HCT116 (cell line): ENCODE measurements at regions not wholly inside any gene's neighbourhood (a gene's known extent, or its start where the extent isn't known, plus 50 kb on each side); places are given as distances from the start of the nearest gene placed in this dataset.

Experiments used
- ATAC-seq: fragments of 200-7000 bp; cut with Tn5 transposase; 2 replicates; pipeline ENCODE4 v1.9.1; 2020; ENCODE audit warnings: mild to moderate bottlenecking, moderate library complexity
- BruUV-seq: library from RNA; stranded (reverse); fragments of 400-500 nt; replicated peaks from 2 replicates; lab custom pipeline; 2021; lab: Mats Ljungman, UMichigan
- CTCF ChIA-PET: fragments of 300-600 bp; sonication (Branson Sonifier 250); formaldehyde crosslinking; loops from one replicate; lab custom pipeline; 2021; ENCODE audit warnings: antibody characterized with exemption; lab: Charles Lee
- POLR2A ChIA-PET: fragments of 300-600, 350-600 bp; sonication (Branson Sonifier 250); formaldehyde crosslinking; loops from one replicate; lab custom pipeline; 2021; ENCODE audit warnings: antibody characterized with exemption; lab: Charles Lee
- RAD21 ChIA-PET, 2 experiments: fragments of 300-600 bp; sonication (Branson Sonifier 250); formaldehyde crosslinking; loops; one replicate each; lab custom pipeline; 2023; ENCODE audit warnings: low total read pairs in 2 of 2; ENCODE audit not compliant: uncharacterized antibody in 2 of 2, unreplicated experiment in 2 of 2, low non-redundant PET in 1 of 2; lab: Charles Lee
- DNase-seq: peaks from one replicate; pipeline ENCODE4 v3.0.0-alpha.2; 2010; ENCODE audit warnings: low read depth, low spot score
- H2AFZ ChIP-seq: fragments of 200-600 bp; shearing (Covaris generic), sonication (generic); 2 replicates; pipeline ENCODE4 v1.6.1; 2017; ENCODE audit warnings: low read depth, mixed run types, mixed read lengths, antibody characterized with exemption, low read length; ENCODE audit not compliant: poor library complexity, severe bottlenecking
- H3K27ac ChIP-seq: 2 replicates; pipeline ENCODE4 v1.5.1; 2012; ENCODE audit warnings: low read depth, low read length
- H3K27me3 ChIP-seq: fragments of 200-600 bp; sonication (generic); 2 replicates; pipeline ENCODE4 v1.6.1; 2016; ENCODE audit warnings: mixed run types, low read length, mixed read lengths; ENCODE audit not compliant: insufficient read depth
- H3K36me3 ChIP-seq, 2 experiments: fragments of 200-500 bp in 1 of 2; fragments of 200-600 bp in 1 of 2; sonication (Bioruptor generic) in 1 of 2; sonication (generic) in 1 of 2; 2 replicates each; pipeline versions ENCODE4 v1.5.1 to v1.6.1; 2014 to 2016; ENCODE audit warnings: low read length in 2 of 2, inconsistent platforms in 1 of 2, mixed read lengths in 1 of 2, mixed run types in 1 of 2; ENCODE audit not compliant: insufficient read depth in 2 of 2, control insufficient read depth in 1 of 2
- H3K4me1 ChIP-seq, 2 experiments: fragments of 200-600 bp in 1 of 2; sonication (generic) in 1 of 2; 2 replicates each; pipeline versions ENCODE4 v1.5.1 to v1.6.1; 2012 to 2017; ENCODE audit warnings: low read length in 2 of 2, inconsistent platforms in 1 of 2, mild to moderate bottlenecking in 1 of 2, mixed read lengths in 1 of 2, mixed run types in 1 of 2, moderate library complexity in 1 of 2; ENCODE audit not compliant: insufficient read depth in 2 of 2, control insufficient read depth in 1 of 2
- H3K4me2 ChIP-seq: fragments of 200-600 bp; sonication (generic); 2 replicates; pipeline ENCODE4 v1.6.1; 2017; ENCODE audit warnings: mixed run types, low read length, mixed read lengths
- H3K4me3 ChIP-seq, 2 experiments: fragments of 200-600 bp in 1 of 2; sonication (generic) in 1 of 2; replicated peaks in 1 of 2; 2 replicates each; pipeline ENCODE4 v1.5.1; 2011 to 2016; ENCODE audit warnings: low read length in 2 of 2, control low read depth in 1 of 2, low read depth in 1 of 2, mild to moderate bottlenecking in 1 of 2, mixed read lengths in 1 of 2, mixed run types in 1 of 2
- H3K79me2 ChIP-seq: fragments of 200-600 bp; sonication (generic); 2 replicates; pipeline ENCODE4 v1.6.1; 2017; ENCODE audit warnings: mild to moderate bottlenecking, mixed run types, low read length, moderate library complexity, mixed read lengths; ENCODE audit not compliant: insufficient read depth
- H3K9ac ChIP-seq: fragments of 200-600 bp; sonication (generic); 2 replicates; pipeline ENCODE4 v1.6.1; 2016; ENCODE audit warnings: low read length, mixed read lengths
- H3K9me2 ChIP-seq: fragments of 200-600 bp; sonication (generic), shearing (Covaris generic); 2 replicates; pipeline ENCODE4 v1.6.1; 2017; ENCODE audit warnings: mixed run types, mild to moderate bottlenecking, moderate library complexity; ENCODE audit not compliant: insufficient read depth
- H3K9me3 ChIP-seq, 2 experiments: fragments of 200-500 bp in 1 of 2; fragments of 200-600 bp in 1 of 2; sonication (Bioruptor generic) in 1 of 2; sonication (generic) in 1 of 2; 2 replicates each; pipeline ENCODE4 v1.6.1; 2014 to 2017; ENCODE audit warnings: low read length in 2 of 2, mixed read lengths in 2 of 2, inconsistent platforms in 1 of 2, low read depth in 1 of 2, mild to moderate bottlenecking in 1 of 2, mixed run types in 1 of 2, moderate library complexity in 1 of 2; ENCODE audit not compliant: control insufficient read depth in 1 of 2, insufficient read depth in 1 of 2
- H4K20me1 ChIP-seq: fragments of 200-600 bp; sonication (generic), shearing (Covaris generic); 2 replicates; pipeline ENCODE4 v1.6.1; 2017; ENCODE audit warnings: mixed run types, mild to moderate bottlenecking, moderate library complexity; ENCODE audit not compliant: insufficient read depth
- CBX3 ChIP-seq: IDR thresholded peaks from 2 replicates; pipeline ENCODE4 v1.6.1; 2012; ENCODE audit warnings: low read depth
- CTCF ChIP-seq, 3 experiments: fragments of 200-600 bp in 1 of 3; sonication (generic) in 1 of 3; IDR thresholded peaks in 2 of 3; conservative IDR thresholded peaks in 1 of 3; 2 replicates each; pipeline ENCODE4 v1.5.1; 2012 to 2017; ENCODE audit warnings: low read depth in 2 of 3, low read length in 2 of 3, antibody characterized with exemption in 1 of 3, borderline replicate concordance in 1 of 3, control low read depth in 1 of 3, mild to moderate bottlenecking in 1 of 3, mixed read lengths in 1 of 3, mixed run types in 1 of 3, moderate library complexity in 1 of 3; ENCODE audit not compliant: insufficient read depth in 1 of 3
- EGR1 ChIP-seq: IDR thresholded peaks from 2 replicates; pipeline ENCODE4 v1.6.1; 2012; ENCODE audit warnings: low read depth
- EZH2 ChIP-seq: fragments of 200-600 bp; sonication (generic); IDR thresholded peaks from 2 replicates; pipeline ENCODE4 v1.6.1; 2017; ENCODE audit warnings: antibody characterized with exemption, mixed run types
- EZH2phosphoT487 ChIP-seq: fragments of 200-600 bp; IDR thresholded peaks from 2 replicates; pipeline ENCODE4 v1.6.1; 2018; ENCODE audit warnings: antibody characterized with exemption, borderline replicate concordance
- FOSL1 ChIP-seq: IDR thresholded peaks from 2 replicates; pipeline ENCODE4 v1.6.1; 2012; ENCODE audit warnings: low read depth
- POLR2A ChIP-seq: IDR thresholded peaks from 2 replicates; pipeline ENCODE4 v1.7.0; 2011; ENCODE audit warnings: borderline replicate concordance; ENCODE audit not compliant: insufficient read depth, insufficient read length; ENCODE audit errors: extremely low read depth
- POLR2AphosphoS5 ChIP-seq: IDR thresholded peaks from 2 replicates; pipeline ENCODE4 v1.6.1; 2011; ENCODE audit warnings: mild to moderate bottlenecking, low read depth, low read length, moderate library complexity
- RAD21 ChIP-seq: IDR thresholded peaks from 2 replicates; pipeline ENCODE4 v1.6.1; 2012; ENCODE audit warnings: low read depth, mild to moderate bottlenecking
- SIN3A ChIP-seq: IDR thresholded peaks from 2 replicates; pipeline ENCODE4 v1.6.1; 2012; ENCODE audit warnings: low read depth
- SRF ChIP-seq: IDR thresholded peaks from 2 replicates; pipeline ENCODE4 v1.6.1; 2012; ENCODE audit warnings: low read depth
- TCF7L2 ChIP-seq: IDR thresholded peaks from 2 replicates; pipeline ENCODE4 v1.7.0; 2011; ENCODE audit warnings: borderline replicate concordance, inconsistent platforms; ENCODE audit not compliant: insufficient read depth, insufficient read length; ENCODE audit errors: extremely low read depth
- YY1 ChIP-seq: IDR thresholded peaks from 2 replicates; pipeline ENCODE4 v1.6.1; 2011; ENCODE audit warnings: low read length, low read depth, moderate library complexity, mild to moderate bottlenecking; ENCODE audit not compliant: insufficient replicate concordance; ENCODE audit errors: extremely low read depth
- ZFX ChIP-seq: fragments of 450-650 bp; IDR thresholded peaks from 2 replicates; pipeline ENCODE4 v1.6.1; 2017
- intact Hi-C: fragments of 100-400 bp; cut with micrococcal nuclease; formaldehyde crosslinking; loops from 2 replicates; pipeline ENCODE4 v1.10.0; 2022
- TF ChIP-seq, protein P1 (sequence below): IDR thresholded peaks from 2 replicates; pipeline ENCODE4 v1.6.1; 2012
- TF ChIP-seq, protein P2 (sequence below): IDR thresholded peaks from 2 replicates; pipeline ENCODE4 v1.6.1; 2012
- TF ChIP-seq, protein P3 (sequence below): IDR thresholded peaks from 2 replicates; pipeline ENCODE4 v1.6.1; 2011; ENCODE audit warnings: mild to moderate bottlenecking, low read length, moderate library complexity; ENCODE audit not compliant: insufficient replicate concordance; ENCODE audit errors: extremely low read depth
- TF ChIP-seq, protein P4 (sequence below): IDR thresholded peaks from 2 replicates; pipeline ENCODE4 v1.6.1; 2012; ENCODE audit warnings: low read depth

GRCh38 chr12:40577834-40578233 lies 114.4 kb upstream of the CNTN1 start:
- Histone ChIP-seq H3K4me1 (no peaks in the 10 kb centered on the region), H3K27me3 (no peaks in the 10 kb centered on the region), H3K4me3 (no peak overlapping the region), H3K9me2 (no peaks in the 10 kb centered on the region), H3K79me2 (no peaks in the 10 kb centered on the region), H3K36me3 (no peaks in the 10 kb centered on the region), H3K9ac (no peak overlapping the region), H3K9me3 (no peaks in the 10 kb centered on the region; a peak in 1 of 4 replicates), H3K27ac (no peak overlapping the region), H4K20me1 (no peaks in the 10 kb centered on the region), H3K4me2 (no peak overlapping the region), H2AFZ (no peak overlapping the region)
- ChIA-PET CTCF (no interaction called here), RAD21 (no interaction called here), POLR2A (no interaction called here)
- no TSS peak for BruUV-seq
- TF ChIP-seq EZH2 = no peak
- no peak for TF ChIP-seq POLR2AphosphoS5
- TF ChIP-seq CBX3 = no peak
- TF ChIP-seq, protein P1, sequence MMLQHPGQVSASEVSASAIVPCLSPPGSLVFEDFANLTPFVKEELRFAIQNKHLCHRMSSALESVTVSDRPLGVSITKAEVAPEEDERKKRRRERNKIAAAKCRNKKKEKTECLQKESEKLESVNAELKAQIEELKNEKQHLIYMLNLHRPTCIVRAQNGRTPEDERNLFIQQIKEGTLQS = no peak
- no peak for TF ChIP-seq EGR1
- TF ChIP-seq, protein P2, sequence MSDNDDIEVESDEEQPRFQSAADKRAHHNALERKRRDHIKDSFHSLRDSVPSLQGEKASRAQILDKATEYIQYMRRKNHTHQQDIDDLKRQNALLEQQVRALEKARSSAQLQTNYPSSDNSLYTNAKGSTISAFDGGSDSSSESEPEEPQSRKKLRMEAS = no peak
- no peak for TF ChIP-seq TCF7L2
- no peak for TF ChIP-seq POLR2A
- TF ChIP-seq SIN3A = no peak
- no peak for TF ChIP-seq CTCF (IDR thresholded peaks at IDR 0.05 in 2 of 3, conservative IDR thresholded peaks at IDR 0.05 in 1 of 3; ENCODE audit: borderline replicate concordance in 1 of 3, insufficient read depth in 1 of 3, low read depth in 2 of 3, low read length in 2 of 3)
- TF ChIP-seq, protein P3, sequence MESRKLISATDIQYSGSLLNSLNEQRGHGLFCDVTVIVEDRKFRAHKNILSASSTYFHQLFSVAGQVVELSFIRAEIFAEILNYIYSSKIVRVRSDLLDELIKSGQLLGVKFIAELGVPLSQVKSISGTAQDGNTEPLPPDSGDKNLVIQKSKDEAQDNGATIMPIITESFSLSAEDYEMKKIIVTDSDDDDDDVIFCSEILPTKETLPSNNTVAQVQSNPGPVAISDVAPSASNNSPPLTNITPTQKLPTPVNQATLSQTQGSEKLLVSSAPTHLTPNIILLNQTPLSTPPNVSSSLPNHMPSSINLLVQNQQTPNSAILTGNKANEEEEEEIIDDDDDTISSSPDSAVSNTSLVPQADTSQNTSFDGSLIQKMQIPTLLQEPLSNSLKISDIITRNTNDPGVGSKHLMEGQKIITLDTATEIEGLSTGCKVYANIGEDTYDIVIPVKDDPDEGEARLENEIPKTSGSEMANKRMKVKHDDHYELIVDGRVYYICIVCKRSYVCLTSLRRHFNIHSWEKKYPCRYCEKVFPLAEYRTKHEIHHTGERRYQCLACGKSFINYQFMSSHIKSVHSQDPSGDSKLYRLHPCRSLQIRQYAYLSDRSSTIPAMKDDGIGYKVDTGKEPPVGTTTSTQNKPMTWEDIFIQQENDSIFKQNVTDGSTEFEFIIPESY = no peak
- TF ChIP-seq ZFX = no peak
- TF ChIP-seq RAD21 = no peak
- no peak for TF ChIP-seq FOSL1
- TF ChIP-seq EZH2phosphoT487 = no peak
- TF ChIP-seq YY1 = no peak
- TF ChIP-seq, protein P4, sequence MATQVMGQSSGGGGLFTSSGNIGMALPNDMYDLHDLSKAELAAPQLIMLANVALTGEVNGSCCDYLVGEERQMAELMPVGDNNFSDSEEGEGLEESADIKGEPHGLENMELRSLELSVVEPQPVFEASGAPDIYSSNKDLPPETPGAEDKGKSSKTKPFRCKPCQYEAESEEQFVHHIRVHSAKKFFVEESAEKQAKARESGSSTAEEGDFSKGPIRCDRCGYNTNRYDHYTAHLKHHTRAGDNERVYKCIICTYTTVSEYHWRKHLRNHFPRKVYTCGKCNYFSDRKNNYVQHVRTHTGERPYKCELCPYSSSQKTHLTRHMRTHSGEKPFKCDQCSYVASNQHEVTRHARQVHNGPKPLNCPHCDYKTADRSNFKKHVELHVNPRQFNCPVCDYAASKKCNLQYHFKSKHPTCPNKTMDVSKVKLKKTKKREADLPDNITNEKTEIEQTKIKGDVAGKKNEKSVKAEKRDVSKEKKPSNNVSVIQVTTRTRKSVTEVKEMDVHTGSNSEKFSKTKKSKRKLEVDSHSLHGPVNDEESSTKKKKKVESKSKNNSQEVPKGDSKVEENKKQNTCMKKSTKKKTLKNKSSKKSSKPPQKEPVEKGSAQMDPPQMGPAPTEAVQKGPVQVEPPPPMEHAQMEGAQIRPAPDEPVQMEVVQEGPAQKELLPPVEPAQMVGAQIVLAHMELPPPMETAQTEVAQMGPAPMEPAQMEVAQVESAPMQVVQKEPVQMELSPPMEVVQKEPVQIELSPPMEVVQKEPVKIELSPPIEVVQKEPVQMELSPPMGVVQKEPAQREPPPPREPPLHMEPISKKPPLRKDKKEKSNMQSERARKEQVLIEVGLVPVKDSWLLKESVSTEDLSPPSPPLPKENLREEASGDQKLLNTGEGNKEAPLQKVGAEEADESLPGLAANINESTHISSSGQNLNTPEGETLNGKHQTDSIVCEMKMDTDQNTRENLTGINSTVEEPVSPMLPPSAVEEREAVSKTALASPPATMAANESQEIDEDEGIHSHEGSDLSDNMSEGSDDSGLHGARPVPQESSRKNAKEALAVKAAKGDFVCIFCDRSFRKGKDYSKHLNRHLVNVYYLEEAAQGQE = no peak
- TF ChIP-seq SRF = no peak
- DNase-seq (no peak), ATAC-seq (no peak)
- intact Hi-C loops = no loop called here
